Esophagus muscularis mucosa (tissue), 4 donors: ENCODE measurements at regions not wholly inside any gene's neighbourhood (a gene's known extent, or its start where the extent isn't known, plus 50 kb on each side); places are given as distances from the start of the nearest gene placed in this dataset.

Source experiments
- CTCF ChIP-seq, 3 experiments: fragments of 200-600 bp in 2 of 3; fragments of 450-650 bp in 1 of 3; sonication (generic) in 2 of 3; IDR thresholded peaks; one replicate each; pipeline ENCODE4 v1.5.1; 2017 to 2019; ENCODE audit warnings: antibody characterized with exemption in 3 of 3, mild to moderate bottlenecking in 2 of 3, moderate library complexity in 1 of 3
- EP300 ChIP-seq: sonication (generic); formaldehyde crosslinking; IDR thresholded peaks from one replicate; pipeline ENCODE4 v1.6.1; 2017; ENCODE audit warnings: antibody characterized with exemption
- POLR2AphosphoS5 ChIP-seq, 2 donors: sonication (generic); formaldehyde crosslinking; IDR thresholded peaks; one replicate each; pipeline ENCODE4 v1.6.1; 2017; ENCODE audit warnings: antibody characterized with exemption in 2 of 2

- no peak for TF ChIP-seq CTCF (IDR thresholded peaks at IDR 0.05)
- no peak for TF ChIP-seq EP300
- no peak for TF ChIP-seq POLR2AphosphoS5 (IDR thresholded peaks at IDR 0.05)
These were observed 211.8 kb downstream of the ENGASE start for GRCh38 chr17:79286440-79286839.
